ENCODE measurements at regions not wholly inside any gene's neighbourhood (a gene's known extent, or its start where the extent isn't known, plus 50 kb on each side); places are given as distances from the start of the nearest gene placed in this dataset.
"Not testable (repeated sequence)": the region's sequence is repeated elsewhere in the genome, so short reads cannot be mapped to it uniquely, and the experiment has no call there.

DNA sequence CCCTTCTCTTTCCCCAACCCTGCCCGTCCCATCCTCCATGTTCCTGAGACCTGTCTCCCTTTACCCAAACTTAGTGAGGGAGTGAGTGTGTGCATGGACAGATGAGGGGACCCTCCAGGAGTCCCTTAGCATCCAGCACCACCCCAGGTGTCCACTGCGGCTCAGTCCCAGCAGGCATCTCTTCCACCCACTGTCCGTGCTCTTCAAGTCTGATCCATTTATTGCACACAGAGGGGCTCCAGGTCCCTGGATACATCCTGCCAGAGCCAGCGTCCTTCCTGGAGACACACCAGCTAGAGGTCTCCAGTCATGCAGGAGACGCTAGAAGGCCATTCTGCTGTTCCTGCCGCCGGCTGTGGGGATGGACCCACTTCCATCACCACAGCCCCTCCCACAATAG is 239.2 kb downstream of the ADGRD1 start:
- ATAC-seq (no peak), DNase-seq (no peak)
- intact Hi-C loops (cut with micrococcal nuclease), result no loop called here

DNA sequence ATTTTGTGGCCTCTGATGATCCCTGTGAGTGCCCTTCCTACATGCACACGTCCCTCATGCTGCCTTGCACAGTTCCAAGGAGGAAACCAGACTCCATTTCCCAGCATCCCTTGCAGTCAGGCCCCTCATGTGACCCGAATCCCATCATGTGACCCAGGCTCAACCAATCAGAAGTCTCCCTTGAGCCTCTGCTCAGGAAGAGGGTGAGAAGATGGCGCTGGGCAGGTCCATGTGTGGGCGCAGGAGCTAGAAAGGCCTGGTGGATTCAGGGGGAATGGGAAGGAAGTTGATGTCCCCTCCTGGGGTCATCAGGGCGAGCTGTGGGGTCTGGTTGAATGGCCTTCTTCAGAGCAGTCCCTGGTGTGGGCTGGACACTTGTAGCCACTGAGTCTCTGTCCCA is 240.5 kb downstream of the ADGRD1 start:
- DNase-seq, result no peak
- intact Hi-C loops (cut with micrococcal nuclease), result no loop called here
- ATAC-seq, result no peak

DNA sequence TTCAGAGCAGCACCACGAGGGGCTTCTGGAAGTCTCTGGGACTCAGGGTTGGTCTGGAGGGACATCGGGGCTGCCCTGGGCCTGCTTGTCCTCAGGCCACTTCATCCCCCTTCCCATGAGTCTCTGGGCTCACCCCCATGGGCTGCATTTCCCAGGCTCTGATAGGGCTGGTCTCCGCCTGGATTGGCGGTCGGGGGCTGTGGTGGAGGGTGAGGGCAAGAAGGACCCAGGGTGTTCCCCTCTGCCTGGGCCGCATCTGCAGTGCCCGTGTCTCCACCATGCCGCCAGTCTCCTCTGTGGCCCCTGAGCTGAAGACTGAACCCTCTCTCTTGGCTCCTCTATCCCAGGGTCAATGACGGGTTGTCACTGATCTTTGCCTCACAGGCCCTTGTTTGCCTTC is 242.1 kb downstream of the ADGRD1 start:
- DNase-seq (no peak), ATAC-seq (no peak)
- intact Hi-C loops (cut with micrococcal nuclease), result no loop called here

DNA sequence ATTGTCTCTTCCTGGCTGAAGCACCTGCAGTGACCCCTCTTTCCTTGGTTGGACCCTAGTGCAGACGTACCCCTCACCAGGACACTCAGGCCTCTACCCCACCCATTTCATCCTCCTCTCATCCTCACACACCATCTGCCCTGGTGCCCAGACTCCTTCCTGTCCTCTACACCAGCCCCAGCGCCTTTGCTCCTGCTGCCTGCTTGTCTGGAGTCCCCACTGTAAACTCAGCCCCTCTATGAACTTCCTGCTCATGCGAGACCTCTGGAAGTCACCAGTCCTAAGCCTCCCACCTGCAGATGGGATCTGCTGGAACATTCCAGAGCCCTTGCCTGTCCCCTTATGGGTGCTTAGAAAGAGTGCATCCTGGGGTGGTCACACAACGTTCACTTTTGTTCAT is 242.5 kb downstream of the ADGRD1 start:
- intact Hi-C loops (cut with micrococcal nuclease), result no loop called here
- ATAC-seq (no peak), DNase-seq (no peak)

DNA sequence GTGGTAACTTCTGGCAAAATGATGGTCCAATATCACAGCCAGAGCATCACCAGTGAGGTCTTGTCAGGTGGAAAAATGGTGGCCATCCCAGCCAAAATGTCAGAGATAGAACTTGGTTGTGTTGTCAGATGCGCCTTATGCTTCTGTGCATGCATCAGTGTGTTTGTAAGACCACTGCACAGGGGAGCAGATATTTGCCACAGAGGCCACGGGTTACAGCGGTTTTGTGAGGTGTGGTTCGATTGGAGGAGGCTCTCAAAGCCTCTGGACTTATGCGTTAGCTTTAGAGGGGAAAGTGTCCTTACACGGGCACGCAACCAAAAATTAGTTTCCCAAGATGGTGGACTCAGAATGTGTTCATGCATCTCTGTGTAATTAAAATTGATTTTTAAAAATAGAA is 243.8 kb downstream of the ADGRD1 start:
- intact Hi-C loops (cut with micrococcal nuclease), result no loop called here
- DNase-seq (no peak), ATAC-seq (no peak)

DNA sequence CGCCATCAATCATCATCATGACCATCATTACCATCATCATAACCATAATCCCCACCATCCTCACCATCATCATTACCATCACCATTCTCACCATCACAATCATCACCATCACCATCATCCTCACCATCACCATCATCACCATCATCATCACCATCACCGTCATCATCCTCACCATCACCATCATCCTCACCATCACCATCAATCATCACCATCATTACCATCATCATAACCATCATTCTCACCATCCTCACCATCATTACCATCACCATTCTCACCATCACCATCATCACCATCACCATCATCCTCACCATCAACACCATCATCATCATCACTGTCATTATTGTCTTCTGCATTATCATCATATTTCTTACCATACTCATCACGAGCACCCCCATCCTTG is 245.5 kb downstream of the ADGRD1 start:
- DNase-seq, result no peak
- ATAC-seq, result no peak
- intact Hi-C loops (cut with micrococcal nuclease), result no loop called here

DNA sequence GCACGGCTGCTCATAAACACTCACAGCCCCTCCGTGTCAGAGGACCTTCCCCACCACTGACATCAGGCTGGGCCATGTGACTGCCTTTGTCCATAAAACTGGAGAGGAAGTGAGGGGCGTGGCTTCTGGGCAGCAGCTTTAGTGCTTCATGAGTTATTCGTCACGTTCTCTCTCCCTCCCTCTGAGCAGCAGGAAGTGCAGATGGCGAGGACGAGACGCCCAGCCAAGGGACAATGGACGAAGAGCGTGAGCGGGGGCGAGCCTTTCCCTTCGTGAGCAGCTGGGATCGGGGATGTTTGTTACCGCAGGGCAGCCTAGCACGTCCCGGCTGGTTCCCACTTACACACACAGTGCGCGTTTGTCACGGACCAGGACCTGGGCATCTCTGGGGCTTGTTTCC is 248.2 kb downstream of the ADGRD1 start:
- ATAC-seq; intact Hi-C loops (cut with micrococcal nuclease); DNase-seq: not testable (repeated sequence)

DNA sequence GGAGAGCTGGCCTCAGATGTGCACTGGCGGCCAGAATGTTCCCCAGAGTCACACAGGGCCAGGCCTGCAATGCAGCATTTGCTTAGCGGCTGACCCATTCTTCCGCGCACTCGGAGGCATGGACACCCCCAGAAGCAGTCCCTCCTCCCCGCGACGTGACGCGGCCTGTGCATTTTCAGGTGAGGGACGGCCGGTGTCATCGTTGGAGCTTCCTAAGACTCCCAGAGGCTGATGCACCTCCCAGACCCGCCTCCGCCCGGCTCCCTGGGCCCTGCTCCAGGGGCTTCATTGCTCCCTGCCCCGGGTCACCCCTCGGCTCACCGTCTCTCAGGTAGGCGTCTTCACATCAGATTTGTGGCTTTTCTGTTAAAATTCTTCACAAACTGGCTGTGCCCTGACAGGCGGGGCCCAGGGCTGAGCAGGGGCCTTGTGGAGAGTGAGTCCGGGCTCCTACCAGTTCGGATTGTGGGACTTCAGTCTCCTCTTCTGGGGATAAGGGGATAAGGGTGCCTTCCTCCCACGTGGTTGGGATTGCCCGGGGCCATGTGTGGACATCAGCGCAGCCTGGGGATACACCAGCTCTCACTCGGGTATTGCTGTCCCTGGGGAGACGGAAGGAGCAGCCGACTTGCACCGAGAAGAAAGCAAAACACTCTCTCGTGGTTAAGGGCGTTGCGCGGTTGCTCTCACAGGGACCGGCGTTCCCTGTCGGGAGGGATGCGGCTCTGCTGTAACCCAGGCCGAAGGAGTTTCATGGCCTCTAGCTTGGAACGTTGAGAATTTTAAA is 249.1 kb downstream of the ADGRD1 start:
- intact Hi-C loops (cut with micrococcal nuclease), result no loop called here
- DNase-seq (no peak), ATAC-seq (no peak)

DNA sequence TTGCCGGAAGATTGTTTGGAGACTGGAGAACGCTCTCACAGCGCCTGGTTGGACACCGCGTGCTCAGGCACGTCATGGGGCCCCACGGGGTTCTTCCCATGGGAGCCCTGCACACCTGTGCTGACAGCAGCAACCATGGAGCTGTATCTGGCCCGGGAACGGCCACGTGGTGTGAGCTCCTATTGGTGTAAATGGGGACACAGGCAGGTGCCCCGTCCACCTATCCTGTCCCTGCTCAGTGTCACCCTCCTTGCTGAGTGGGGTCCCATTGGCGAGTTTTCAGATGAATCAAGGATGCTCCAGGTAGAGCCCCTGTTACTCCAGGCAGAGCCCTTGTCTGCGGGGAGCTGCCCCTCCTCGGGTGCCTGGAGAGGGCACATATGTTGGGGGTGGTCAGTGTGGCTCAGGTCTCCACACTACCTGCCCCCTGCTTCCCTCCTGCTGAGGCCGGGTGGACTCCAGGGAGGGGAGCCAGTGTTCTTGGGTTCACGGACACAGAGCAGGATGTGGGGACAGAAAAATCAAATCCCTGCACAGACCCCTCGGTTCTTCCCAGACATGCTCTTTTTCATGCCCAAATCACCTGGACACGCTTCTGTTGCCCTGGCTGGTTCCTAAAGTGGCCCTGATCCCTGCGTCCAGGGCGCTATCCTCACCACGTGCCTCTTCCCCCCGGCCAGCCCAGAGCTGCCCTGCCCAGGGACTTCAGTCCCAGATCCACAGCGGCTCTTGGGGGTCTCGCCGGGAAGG is 250.1 kb downstream of the ADGRD1 start:
- DNase-seq, result no peak
- intact Hi-C loops (cut with micrococcal nuclease), result no loop called here
- no peak for ATAC-seq

DNA sequence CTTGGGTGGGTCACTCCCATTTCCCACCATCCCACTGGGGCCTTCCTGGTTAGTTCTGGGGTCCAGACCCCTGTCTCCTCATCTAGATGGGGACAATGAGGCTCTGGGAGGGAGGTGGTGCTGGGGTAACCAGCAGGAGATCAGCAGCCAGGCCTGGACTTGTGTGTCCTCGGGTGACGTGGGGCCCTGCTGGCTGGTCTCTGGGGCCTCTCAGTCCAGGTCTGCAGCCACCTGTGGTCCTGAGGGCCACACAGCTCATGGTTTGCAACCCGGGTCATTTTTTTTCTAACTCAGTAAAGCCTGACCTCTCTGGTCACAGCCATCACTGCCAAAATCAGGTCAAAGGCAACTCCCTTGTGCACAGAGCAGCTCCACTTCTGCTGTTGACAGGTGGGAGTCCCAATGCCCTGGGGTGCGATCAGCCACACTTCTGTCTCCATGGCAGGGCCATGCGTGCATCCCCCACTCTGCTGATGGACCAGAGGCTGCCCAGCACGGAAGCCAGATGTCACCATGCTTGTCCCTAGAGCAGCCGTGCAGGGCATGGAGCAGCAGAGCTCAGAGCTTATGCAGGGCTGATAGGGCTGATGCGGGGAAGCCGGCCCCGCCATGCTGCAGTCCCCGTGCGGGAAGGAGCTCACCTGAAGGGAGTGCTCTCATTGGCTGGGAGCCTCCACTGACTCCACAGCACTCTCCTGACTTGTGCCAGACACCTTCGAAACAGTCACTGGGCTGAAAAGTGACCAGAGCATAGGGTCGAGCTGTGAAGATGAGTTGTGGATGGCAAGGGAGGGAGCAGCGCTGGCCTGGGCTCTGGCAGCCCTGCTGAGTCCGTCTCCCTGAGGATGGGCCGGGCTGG is 250.9 kb downstream of the ADGRD1 start:
- DNase-seq (no peak), ATAC-seq (no peak)
- intact Hi-C loops (cut with micrococcal nuclease), result no loop called here

DNA sequence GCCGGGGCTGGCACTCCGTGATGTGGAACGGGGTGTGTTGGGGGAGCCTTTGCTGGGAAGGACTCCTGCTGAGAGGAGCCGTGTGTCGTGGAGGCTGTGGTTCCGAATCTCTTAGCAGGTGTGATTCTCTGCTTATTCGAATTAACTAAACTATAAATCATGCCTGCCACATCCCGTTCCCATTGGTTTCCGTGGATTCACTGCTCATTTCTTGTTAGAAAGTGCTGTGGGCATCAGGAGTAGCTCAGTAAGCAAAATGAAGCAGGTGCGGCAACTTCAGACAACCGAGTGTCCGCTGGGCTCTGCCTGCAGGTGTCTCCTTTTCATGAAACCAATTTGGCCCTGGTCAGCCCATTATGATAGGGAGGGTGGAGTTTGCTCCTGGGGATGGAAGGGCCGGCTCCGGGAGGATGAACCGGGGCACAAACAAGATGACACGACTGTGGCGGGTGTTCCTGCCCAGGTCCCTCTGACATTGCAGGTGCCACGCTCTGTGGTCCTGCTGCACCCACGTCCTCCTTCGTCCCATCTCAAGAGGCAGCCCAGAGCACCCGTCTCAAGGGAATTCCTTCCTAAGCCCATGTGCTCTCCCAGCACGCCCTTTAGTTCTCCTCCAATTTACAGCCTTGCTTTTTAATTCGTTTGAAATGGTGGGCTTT is 251.7 kb downstream of the ADGRD1 start:
- DNase-seq; ATAC-seq; intact Hi-C loops (cut with micrococcal nuclease): not testable (repeated sequence)

DNA sequence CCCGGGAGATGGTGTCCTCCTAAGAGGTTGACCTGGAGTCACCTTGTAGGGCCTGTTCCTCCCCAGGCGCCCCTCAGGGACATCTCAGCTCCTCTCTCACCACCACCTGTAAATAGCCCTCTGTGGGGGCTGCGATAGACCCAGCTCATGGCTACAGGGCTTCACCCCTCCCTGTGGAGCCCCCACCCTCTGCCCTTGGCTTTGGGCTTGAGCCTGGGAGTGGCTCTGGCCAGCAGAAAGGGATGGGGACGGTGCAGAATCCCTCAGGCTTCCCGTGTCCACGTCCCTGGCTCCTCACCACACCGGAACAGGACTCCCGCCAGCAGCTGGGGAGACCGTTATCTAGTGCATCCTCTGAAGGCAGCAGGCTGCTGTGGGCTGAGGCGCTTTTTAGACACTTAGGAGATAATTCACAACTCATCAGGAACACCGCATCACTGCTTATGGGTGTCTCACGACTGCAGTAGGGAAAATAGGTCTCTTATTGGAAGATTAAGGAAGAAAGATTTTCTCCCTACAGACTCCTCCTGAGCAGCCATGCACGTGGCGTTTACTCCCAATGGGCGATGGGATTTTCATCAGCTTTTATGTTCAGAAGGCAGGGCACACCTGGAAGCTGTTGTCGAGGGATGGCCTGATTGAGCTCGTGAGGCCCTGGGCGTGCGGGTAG is 253.1 kb downstream of the ADGRD1 start:
- ATAC-seq; intact Hi-C loops (cut with micrococcal nuclease); DNase-seq: not testable (repeated sequence)

DNA sequence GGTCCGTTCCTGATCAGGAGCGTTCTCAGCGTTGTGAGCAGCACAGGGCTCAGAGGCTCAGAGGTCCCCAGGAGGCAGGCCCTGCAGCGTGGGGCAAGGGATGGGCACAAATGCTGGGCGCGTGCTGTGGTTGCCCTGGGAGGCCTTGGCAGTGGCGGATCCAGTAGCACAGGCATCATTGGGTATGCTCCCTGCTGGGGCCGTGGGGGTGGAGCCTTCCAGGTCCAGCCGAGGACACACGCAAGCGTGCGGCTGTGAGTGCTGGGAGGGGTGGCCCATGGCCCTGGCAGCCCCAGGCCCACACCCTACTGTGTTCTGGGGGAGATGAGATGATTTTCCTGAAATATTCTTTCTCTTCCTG is 253.6 kb downstream of the ADGRD1 start:
- DNase-seq; ATAC-seq; intact Hi-C loops (cut with micrococcal nuclease): not testable (repeated sequence)

DNA sequence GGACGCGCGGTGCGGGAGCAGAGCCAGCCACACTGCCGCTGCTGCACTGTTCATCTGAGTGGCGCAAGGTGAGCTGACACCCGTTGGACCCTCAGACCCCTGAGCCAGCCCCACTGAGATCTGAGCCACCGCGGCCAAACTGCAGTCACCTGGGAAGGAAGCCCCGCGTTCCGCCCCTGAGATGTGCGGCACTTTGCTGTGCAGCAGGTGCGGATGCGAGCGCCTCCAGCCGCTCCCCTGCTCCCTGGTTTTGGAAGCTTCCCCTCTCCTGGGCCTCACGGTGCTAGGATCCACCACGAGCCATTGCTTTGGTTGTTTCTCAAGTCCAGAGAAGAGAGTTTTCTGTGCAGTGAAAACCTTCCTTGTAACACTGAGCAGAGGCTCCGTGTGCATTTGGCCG is 254.1 kb downstream of the ADGRD1 start:
- DNase-seq; intact Hi-C loops (cut with micrococcal nuclease); ATAC-seq: not testable (repeated sequence)

DNA sequence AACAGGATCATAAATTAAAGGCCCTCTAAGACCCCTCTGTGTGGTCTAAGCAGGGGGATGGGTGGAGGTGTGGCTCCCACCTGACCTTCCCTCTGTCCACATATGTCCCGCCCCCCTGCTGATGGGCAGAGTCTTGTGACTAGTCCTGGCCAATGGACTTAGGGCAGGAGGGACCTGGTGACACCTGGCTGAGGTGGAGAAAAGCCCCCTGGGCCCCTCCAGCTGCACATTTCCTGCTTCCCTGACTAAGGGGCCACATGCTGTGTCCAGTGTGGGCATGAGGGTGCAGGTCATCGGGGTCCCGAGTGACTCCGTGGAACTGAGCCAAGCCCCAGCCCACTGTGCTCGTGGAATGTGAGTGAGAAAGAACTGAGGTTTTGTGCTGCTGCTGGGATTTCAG is 254.7 kb downstream of the ADGRD1 start:
- ATAC-seq (no peak), DNase-seq (no peak)
- intact Hi-C loops (cut with micrococcal nuclease), result no loop called here

DNA sequence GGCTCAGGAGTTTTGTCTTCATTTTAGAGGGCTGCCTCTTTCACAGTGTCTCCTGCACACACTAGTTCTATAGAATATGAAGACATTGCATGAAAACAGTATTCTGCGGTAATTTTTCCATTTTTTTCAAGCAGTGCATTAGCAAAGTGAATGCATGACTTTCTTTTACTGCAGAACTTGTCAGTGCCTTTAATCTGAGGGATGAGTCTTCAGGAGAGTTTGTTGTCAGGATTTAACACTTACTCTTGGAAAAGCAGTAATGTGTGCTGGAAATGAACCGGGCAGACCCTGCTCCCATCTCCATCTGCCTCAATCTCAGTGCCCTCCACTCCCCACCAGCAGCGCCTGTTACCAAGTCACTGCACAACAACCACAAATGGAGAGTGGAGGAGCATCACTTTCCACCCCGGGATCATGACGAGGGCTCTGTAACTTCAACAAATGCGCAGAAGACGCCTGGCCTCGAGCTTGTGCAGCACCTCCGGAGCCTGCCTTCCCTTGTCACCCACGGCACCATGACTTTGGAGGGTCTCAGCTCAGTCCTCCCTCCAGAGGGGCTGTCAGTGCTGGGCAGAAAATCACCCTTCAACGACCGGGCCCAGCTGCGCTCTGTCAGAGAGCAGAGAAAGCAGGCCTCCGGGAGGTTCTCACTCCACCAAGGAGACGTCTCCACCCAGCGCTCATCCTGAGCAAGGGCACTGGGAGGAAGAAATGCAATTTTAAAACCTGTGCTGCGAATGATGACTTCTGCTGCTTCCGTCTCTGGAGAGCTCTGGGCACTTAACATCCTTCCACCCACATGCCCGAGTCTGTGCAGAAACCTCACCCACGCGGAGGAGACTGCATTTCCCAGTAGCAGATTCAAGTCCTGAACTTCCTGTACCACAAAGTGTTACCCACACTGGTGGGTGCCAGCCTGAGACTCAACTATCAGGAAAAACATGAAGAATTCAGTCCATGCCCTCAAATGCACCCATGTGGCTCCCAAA is 255.7 kb downstream of the ADGRD1 start:
- DNase-seq (no peak), ATAC-seq (no peak)
- intact Hi-C loops (cut with micrococcal nuclease), result no loop called here

DNA sequence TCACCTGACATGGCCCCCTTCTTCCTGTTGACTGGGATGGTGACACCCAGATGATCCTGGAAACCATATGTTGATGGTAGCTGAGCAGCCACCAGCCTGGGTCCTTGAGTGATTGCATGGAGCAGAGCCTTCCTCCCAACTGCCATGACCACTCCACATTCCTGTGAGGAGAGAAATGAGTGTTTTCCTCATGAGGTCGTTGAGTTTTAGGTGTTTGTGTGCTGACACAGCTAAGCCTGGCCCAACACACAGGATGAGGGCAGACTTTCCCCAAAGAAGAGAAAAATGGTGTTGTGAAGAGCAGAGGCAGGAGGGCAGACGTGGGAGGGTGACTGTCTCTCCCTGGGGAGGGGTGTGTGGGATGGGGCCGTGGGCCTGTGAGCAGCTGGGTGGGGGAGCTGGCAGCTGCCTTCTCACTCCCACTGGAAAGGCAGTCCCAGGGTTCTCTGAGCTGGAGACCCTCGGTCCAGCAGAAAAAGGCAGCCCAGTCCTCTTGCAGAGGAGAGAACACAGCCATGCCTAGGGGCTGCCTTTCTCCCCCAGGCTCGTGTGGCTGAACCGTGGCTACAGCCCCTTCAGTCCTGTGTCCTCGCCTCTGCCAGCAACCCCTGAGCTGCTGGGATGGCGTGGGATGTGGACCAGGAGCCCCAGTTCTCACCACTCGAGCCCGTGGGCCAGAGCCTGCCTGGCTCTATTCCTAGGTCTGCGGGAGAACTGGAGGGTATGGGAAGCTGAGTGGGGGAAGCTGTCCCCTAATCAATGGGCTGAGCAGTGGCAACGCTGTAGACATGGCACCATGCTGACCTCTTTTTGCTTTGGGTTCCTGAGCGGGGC is 257.0 kb downstream of the ADGRD1 start:
- intact Hi-C loops (cut with micrococcal nuclease), result no loop called here
- ATAC-seq, result no peak
- DNase-seq, result no peak

Data from left ventricle myocardium superior (tissue), 1 donor.